ENCODE measurements at regions not wholly inside any gene's neighbourhood (a gene's known extent, or its start where the extent isn't known, plus 50 kb on each side); places are given as distances from the start of the nearest gene placed in this dataset.

DNA sequence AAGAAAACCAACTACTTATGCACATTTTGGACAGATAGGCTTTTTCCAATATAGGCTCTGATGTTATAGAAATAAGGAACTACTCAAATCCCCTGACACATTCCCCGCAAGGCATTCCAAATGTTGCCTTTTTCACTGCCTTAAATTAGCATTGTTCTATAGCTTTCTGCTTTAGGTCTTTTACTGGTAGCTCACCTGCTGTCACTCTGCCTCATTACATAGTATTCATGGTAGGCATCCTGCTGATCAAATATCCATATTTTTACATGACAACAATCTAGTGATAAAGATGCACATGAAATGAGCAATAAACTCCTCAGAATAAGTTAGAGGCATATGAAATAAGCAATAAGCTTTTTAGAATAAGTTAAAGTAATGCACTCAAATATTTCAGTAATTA is 542.7 kb downstream of the FAM133A start:
- no peaks in the 10 kb centered on the region for H3K36me3 ChIP-seq
- H3K27me3 ChIP-seq: no peaks in the 10 kb centered on the region
- intact Hi-C loops (cut with DNase I): no loop called here
- TF ChIP-seq CTCF (IDR thresholded peaks at IDR 0.05): no peak
- TF ChIP-seq EP300 (IDR thresholded peaks at IDR 0.05): no peak
- TF ChIP-seq POLR2AphosphoS5 (IDR thresholded peaks at IDR 0.05): no peak
- TF ChIP-seq POLR2A (IDR thresholded peaks at IDR 0.05): no peak
- H3K4me3 ChIP-seq: no peak overlapping the region
- no peaks in the 10 kb centered on the region for H3K9me3 ChIP-seq
- WGBS, 2 donors: 77 to 81% methylated on average over 1 of the region's 1 CpG
- H3K27ac ChIP-seq: no peak overlapping the region
- no peaks in the 10 kb centered on the region for H3K4me1 ChIP-seq
- no peak for DNase-seq

DNA sequence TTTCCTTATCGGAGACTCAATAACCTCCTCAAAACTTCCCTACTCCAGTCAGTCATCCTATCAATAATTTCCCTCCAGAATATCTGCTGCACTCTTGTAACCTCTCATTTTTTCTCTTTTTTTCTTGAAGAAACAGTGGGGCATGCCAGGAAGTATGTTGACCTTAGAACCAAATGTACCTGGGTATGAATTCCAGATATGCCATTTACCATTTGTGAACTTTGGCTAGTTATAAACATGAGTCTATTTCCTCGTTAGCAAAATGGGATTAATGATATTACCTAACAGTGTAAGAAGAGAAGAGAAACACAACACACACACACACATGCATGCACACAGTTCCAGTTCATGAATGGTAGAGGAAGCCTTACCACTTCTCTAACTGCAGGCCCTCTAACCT is 578.2 kb downstream of the FAM133A start:
- no peak overlapping the region for H3K27ac ChIP-seq
- DNase-seq: no peak
- H3K36me3 ChIP-seq: no peaks in the 10 kb centered on the region
- H3K9me3 ChIP-seq: no peaks in the 10 kb centered on the region
- no peak for TF ChIP-seq POLR2A (IDR thresholded peaks at IDR 0.05)
- H3K4me3 ChIP-seq: no peak overlapping the region
- H3K4me1 ChIP-seq: no peaks in the 10 kb centered on the region
- H3K27me3 ChIP-seq: no peaks in the 10 kb centered on the region
- WGBS, 2 donors: 55 to 77% methylated on average over 2 of the region's 2 CpGs
- intact Hi-C loops (cut with DNase I): no loop called here

DNA sequence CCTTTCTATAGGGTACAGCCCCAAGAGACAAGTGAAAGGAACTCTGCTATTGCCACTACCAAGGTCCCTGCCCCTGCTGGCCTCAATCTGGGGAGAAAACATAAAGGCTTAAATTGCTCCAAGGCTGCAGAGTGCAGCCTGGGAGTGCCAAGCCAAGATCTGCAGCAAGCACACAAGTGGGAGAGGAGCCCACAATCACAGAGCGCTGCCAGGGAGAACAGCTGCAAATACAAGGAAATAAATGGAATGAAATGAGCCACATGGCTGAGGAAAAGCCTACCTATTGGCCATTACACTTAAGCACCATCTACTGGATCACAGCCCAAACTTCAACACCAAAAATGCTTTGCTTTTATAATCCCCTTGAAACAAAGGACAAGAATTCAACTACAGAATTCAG is 582.4 kb downstream of the FAM133A start:
- no peaks in the 10 kb centered on the region for H3K27me3 ChIP-seq
- TF ChIP-seq POLR2A (IDR thresholded peaks at IDR 0.05) (no peak), POLR2AphosphoS5 (IDR thresholded peaks at IDR 0.05) (no peak), CTCF (IDR thresholded peaks at IDR 0.05) (no peak), EP300 (IDR thresholded peaks at IDR 0.05) (no peak)
- H3K4me1 ChIP-seq: no peaks in the 10 kb centered on the region
- no peaks in the 10 kb centered on the region for H3K36me3 ChIP-seq
- intact Hi-C loops (cut with DNase I): no loop called here
- WGBS, 2 donors: 68 to 78% methylated on average over 1 of the region's 1 CpG
- no peaks in the 10 kb centered on the region for H3K9me3 ChIP-seq
- H3K4me3 ChIP-seq: no peak overlapping the region
- DNase-seq: no peak
- H3K27ac ChIP-seq: no peak overlapping the region

DNA sequence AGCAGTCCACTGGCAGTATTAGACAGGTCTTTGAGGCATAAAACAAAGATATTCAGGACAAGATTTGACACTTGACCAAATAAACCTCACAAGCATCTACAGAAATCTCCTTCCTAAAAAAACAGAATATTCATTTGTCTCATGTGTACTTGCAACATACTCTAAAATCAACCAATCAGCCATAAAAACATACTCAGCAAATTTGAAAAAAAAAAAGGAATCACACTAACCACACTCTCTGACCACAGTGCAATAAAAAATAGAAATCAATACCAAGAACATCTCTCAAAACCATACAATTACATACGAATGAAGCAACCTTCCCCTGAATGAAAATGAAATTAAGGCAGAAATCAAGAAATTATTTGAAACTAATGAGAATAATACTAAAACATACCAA is 591.3 kb downstream of the FAM133A start:
- intact Hi-C loops (cut with DNase I): no loop called here
- H3K36me3 ChIP-seq: no peaks in the 10 kb centered on the region
- no peak overlapping the region for H3K4me3 ChIP-seq
- no peak overlapping the region for H3K27ac ChIP-seq
- H3K27me3 ChIP-seq: no peaks in the 10 kb centered on the region
- no peaks in the 10 kb centered on the region for H3K9me3 ChIP-seq
- 70 to 84% methylated on average over 1 of the region's 1 CpG for WGBS, 2 donors
- H3K4me1 ChIP-seq: no peaks in the 10 kb centered on the region
- DNase-seq: no peak
- TF ChIP-seq EP300 (IDR thresholded peaks at IDR 0.05) (no peak), POLR2A (IDR thresholded peaks at IDR 0.05) (no peak), CTCF (IDR thresholded peaks at IDR 0.05) (no peak), POLR2AphosphoS5 (IDR thresholded peaks at IDR 0.05) (no peak)

GRCh38 chrX:94288325-94288724 is 614.3 kb downstream of the FAM133A start:
- Histone ChIP-seq H3K4me3 (no peak overlapping the region), H3K9me3 (no peaks in the 10 kb centered on the region), H3K27me3 (no peaks in the 10 kb centered on the region), H3K4me1 (no peaks in the 10 kb centered on the region), H3K36me3 (no peaks in the 10 kb centered on the region), H3K27ac (no peak overlapping the region)
- DNase-seq: no peak
- intact Hi-C loops (cut with DNase I): no loop called here
- TF ChIP-seq POLR2AphosphoS5 (IDR thresholded peaks at IDR 0.05) (no peak), EP300 (IDR thresholded peaks at IDR 0.05) (no peak), POLR2A (IDR thresholded peaks at IDR 0.05) (no peak), CTCF (IDR thresholded peaks at IDR 0.05) (no peak)
- 40 to 63% methylated on average over 2 of the region's 2 CpGs for WGBS, 2 donors

All from sigmoid colon (tissue), 6 donors.